ENCODE measurements at regions not wholly inside any gene's neighbourhood (a gene's known extent, or its start where the extent isn't known, plus 50 kb on each side); places are given as distances from the start of the nearest gene placed in this dataset.

DNA sequence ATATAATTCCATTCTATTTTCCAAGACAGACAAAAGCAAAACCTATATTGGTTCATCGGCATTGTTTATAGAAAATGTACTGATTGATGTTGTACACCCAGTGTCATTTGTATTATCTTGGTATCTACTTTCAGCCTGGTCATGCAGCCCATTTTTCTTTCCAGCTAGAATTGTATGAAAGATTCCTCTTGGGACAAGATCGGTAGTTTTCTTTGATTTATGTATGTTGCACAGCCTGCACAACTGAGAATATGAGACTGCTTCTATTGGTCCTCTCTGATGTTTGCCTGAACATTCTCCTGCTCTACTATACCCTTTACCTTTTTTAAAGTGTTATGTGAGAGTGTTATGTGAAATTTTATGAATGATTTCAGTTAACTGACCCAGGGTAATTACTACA lies 487.7 kb upstream of the PRR20A start:
- DNase-seq (ENCODE audit: low spot score), result no peak
- Mint-ChIP-seq H3K27me3 (ENCODE audit: unreplicated experiment) (no peaks in the 10 kb centered on the region), H3K4me3 (ENCODE audit: unreplicated experiment) (no peak overlapping the region), H3K4me1 (ENCODE audit: unreplicated experiment) (no peaks in the 10 kb centered on the region), H3K9me3 (ENCODE audit: unreplicated experiment) (no peaks in the 10 kb centered on the region), H3K36me3 (ENCODE audit: low read depth, unreplicated experiment) (peaks cover 3% of the 10 kb centered on the region), H3K27ac (ENCODE audit: unreplicated experiment) (no peak overlapping the region)
- TF ChIP-seq, protein P1, sequence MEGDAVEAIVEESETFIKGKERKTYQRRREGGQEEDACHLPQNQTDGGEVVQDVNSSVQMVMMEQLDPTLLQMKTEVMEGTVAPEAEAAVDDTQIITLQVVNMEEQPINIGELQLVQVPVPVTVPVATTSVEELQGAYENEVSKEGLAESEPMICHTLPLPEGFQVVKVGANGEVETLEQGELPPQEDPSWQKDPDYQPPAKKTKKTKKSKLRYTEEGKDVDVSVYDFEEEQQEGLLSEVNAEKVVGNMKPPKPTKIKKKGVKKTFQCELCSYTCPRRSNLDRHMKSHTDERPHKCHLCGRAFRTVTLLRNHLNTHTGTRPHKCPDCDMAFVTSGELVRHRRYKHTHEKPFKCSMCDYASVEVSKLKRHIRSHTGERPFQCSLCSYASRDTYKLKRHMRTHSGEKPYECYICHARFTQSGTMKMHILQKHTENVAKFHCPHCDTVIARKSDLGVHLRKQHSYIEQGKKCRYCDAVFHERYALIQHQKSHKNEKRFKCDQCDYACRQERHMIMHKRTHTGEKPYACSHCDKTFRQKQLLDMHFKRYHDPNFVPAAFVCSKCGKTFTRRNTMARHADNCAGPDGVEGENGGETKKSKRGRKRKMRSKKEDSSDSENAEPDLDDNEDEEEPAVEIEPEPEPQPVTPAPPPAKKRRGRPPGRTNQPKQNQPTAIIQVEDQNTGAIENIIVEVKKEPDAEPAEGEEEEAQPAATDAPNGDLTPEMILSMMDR (IDR thresholded peaks at IDR 0.05; ENCODE audit: unreplicated experiment), result no peak

GRCh38 chr13:56659041-56659471 lies 481.7 kb upstream of the PRR20A start:
- Mint-ChIP-seq H3K4me1 (ENCODE audit: unreplicated experiment) (no peaks in the 10 kb centered on the region), H3K4me3 (ENCODE audit: unreplicated experiment) (no peak overlapping the region), H3K36me3 (ENCODE audit: low read depth, unreplicated experiment) (peaks cover 9% of the 10 kb centered on the region), H3K27me3 (ENCODE audit: unreplicated experiment) (no peaks in the 10 kb centered on the region), H3K9me3 (ENCODE audit: unreplicated experiment) (no peaks in the 10 kb centered on the region), H3K27ac (ENCODE audit: unreplicated experiment) (no peak overlapping the region)
- TF ChIP-seq, protein P1 (IDR thresholded peaks at IDR 0.05; ENCODE audit: unreplicated experiment), result no peak
- no peak for DNase-seq (ENCODE audit: low spot score)

DNA sequence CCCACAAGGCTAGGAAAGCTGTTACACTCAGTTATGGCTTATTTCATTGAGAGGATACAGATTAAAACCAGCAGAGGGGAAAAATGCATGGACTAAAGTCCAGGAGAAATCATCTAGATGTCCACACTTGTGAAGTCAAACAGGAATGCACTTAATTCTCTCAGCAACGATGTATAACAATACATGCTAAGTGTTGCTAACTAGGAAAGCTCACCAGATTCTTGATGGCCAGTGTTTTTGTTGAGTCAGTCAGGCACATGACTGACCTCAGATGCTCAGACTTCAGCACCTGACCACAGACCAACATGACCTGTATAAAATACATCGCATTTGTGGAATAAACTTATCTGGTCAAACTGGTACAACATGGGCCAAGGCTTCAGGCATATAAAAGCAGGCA lies 470.2 kb upstream of the PRR20A start:
- H3K27ac Mint-ChIP-seq (ENCODE audit: unreplicated experiment), result no peak overlapping the region
- DNase-seq (ENCODE audit: low spot score), result no peak

DNA sequence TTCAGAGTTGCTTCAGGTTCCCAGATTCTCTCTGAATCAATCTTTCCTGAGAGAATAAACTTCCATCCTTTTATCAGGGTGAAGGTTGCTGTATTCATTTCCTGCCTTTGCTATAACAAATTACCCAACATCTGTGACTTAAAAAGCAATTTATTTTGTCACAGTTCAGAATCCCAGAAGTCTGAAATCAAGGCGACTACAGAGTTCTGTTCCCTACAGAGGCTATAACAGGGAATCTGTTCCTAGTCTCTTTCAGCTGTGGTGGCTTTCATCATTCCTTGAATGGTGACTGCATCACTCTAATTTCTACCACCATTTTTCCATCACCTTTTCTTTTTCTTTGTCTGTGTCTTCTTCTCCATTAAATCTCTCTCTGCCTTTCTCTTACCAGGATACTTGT lies 459.3 kb upstream of the PRR20A start:
- no peak for DNase-seq (ENCODE audit: low spot score)
- peaks cover 17% of the 10 kb centered on the region for H3K4me1 Mint-ChIP-seq (ENCODE audit: unreplicated experiment)
- H3K27me3 Mint-ChIP-seq (ENCODE audit: unreplicated experiment), result no peaks in the 10 kb centered on the region
- H3K27ac Mint-ChIP-seq (ENCODE audit: unreplicated experiment), result no peak overlapping the region
- peaks cover 5% of the 10 kb centered on the region for H3K36me3 Mint-ChIP-seq (ENCODE audit: low read depth, unreplicated experiment)
- no peaks in the 10 kb centered on the region for H3K9me3 Mint-ChIP-seq (ENCODE audit: unreplicated experiment)
- TF ChIP-seq, protein P1 (IDR thresholded peaks at IDR 0.05; ENCODE audit: unreplicated experiment), result no peak
- no peak overlapping the region for H3K4me3 Mint-ChIP-seq (ENCODE audit: unreplicated experiment)

More for the DNA sequence above, 470.2 kb upstream of the PRR20A start:
- TF ChIP-seq, protein P1 (IDR thresholded peaks at IDR 0.05; ENCODE audit: unreplicated experiment), result no peak
- Mint-ChIP-seq H3K36me3 (ENCODE audit: low read depth, unreplicated experiment) (no peaks in the 10 kb centered on the region), H3K4me3 (ENCODE audit: unreplicated experiment) (no peak overlapping the region), H3K9me3 (ENCODE audit: unreplicated experiment) (no peaks in the 10 kb centered on the region), H3K4me1 (ENCODE audit: unreplicated experiment) (peaks cover 6% of the 10 kb centered on the region), H3K27me3 (ENCODE audit: unreplicated experiment) (no peaks in the 10 kb centered on the region)

DNA sequence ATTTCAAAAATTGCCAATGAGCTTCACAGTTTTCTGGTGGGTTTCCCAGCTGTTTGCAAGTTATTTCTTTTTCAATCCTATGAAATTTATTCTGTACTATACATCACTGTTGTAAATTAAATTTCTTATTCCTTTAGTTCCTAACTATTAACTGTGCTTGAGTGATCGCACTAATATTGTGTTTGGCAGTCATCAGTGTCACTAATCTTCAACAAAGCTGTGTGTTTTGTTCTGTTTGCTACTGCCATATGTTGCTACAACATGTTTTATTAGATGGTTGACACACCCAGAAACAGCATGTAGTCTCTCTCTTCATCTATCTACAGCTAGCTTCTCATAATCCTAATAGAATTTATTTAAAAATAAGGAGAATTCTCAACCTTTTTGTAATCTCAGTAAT lies 453.6 kb upstream of the PRR20A start:
- DNase-seq (ENCODE audit: low spot score), result no peak
- no peak overlapping the region for H3K27ac Mint-ChIP-seq (ENCODE audit: unreplicated experiment)
- H3K4me1 Mint-ChIP-seq (ENCODE audit: unreplicated experiment), result peaks cover 5% of the 10 kb centered on the region
- no peaks in the 10 kb centered on the region for H3K27me3 Mint-ChIP-seq (ENCODE audit: unreplicated experiment)
- TF ChIP-seq, protein P1 (IDR thresholded peaks at IDR 0.05; ENCODE audit: unreplicated experiment), result no peak
- no peak overlapping the region for H3K4me3 Mint-ChIP-seq (ENCODE audit: unreplicated experiment)
- no peaks in the 10 kb centered on the region for H3K36me3 Mint-ChIP-seq (ENCODE audit: low read depth, unreplicated experiment)
- no peaks in the 10 kb centered on the region for H3K9me3 Mint-ChIP-seq (ENCODE audit: unreplicated experiment)
